ENCODE measurements at regions not wholly inside any gene's neighbourhood (a gene's known extent, or its start where the extent isn't known, plus 50 kb on each side); places are given as distances from the start of the nearest gene placed in this dataset.

- no peak for DNase-seq (ENCODE audit: low read depth in 2 of 2)
Measured at GRCh38 chr7:118298771-118299170, 74.3 kb downstream of the ANKRD7 start.

- no peak for DNase-seq (ENCODE audit: low read depth in 2 of 2)
Measured at GRCh38 chr7:118300177-118300576, 75.7 kb downstream of the ANKRD7 start.

GRCh38 chr7:118304100-118304499 is 79.6 kb downstream of the ANKRD7 start:
- no peak for DNase-seq (ENCODE audit: low read depth in 2 of 2)

- no peak for DNase-seq (ENCODE audit: low read depth in 2 of 2)
Measured at GRCh38 chr7:118305671-118306070, 81.2 kb downstream of the ANKRD7 start.

- DNase-seq (ENCODE audit: low read depth in 2 of 2): no peak
Measured at GRCh38 chr7:118306771-118307170, 82.3 kb downstream of the ANKRD7 start.

GRCh38 chr7:118311121-118311836 is 86.8 kb downstream of the ANKRD7 start:
- no peak for DNase-seq (ENCODE audit: low read depth in 2 of 2)

GRCh38 chr7:118312051-118312450 is 87.5 kb downstream of the ANKRD7 start:
- no peak for DNase-seq (ENCODE audit: low read depth in 2 of 2)

- no peak for DNase-seq (ENCODE audit: low read depth in 2 of 2)
Measured at GRCh38 chr7:118312966-118313365, 88.5 kb downstream of the ANKRD7 start.

GRCh38 chr7:118324790-118325449 is 100.4 kb downstream of the ANKRD7 start:
- DNase-seq (ENCODE audit: low read depth in 2 of 2): no peak

GRCh38 chr7:118325450-118325808 is 100.9 kb downstream of the ANKRD7 start:
- DNase-seq (ENCODE audit: low read depth in 2 of 2): no peak

- DNase-seq (ENCODE audit: low read depth in 2 of 2): no peak
Measured at GRCh38 chr7:118327174-118327573, 102.7 kb downstream of the ANKRD7 start.

GRCh38 chr7:118328505-118329211 is 104.2 kb downstream of the ANKRD7 start:
- DNase-seq (ENCODE audit: low read depth in 2 of 2): no peak

GRCh38 chr7:118330388-118330787 is 105.9 kb downstream of the ANKRD7 start:
- no peak for DNase-seq (ENCODE audit: low read depth in 2 of 2)

GRCh38 chr7:118346748-118347147 is 122.2 kb downstream of the ANKRD7 start:
- DNase-seq (ENCODE audit: low read depth in 2 of 2): no peak

- no peak for DNase-seq (ENCODE audit: low read depth in 2 of 2)
Measured at GRCh38 chr7:118349604-118350003, 125.1 kb downstream of the ANKRD7 start.

- no peak for DNase-seq (ENCODE audit: low read depth in 2 of 2)
Measured at GRCh38 chr7:118350260-118350659, 125.8 kb downstream of the ANKRD7 start.

- no peak for DNase-seq (ENCODE audit: low read depth in 2 of 2)
Measured at GRCh38 chr7:118352867-118353453, 128.5 kb downstream of the ANKRD7 start.

GRCh38 chr7:118366363-118366762 is 141.9 kb downstream of the ANKRD7 start:
- DNase-seq (ENCODE audit: low read depth in 2 of 2): no peak

- DNase-seq (ENCODE audit: low read depth in 2 of 2): no peak
Measured at GRCh38 chr7:118368958-118369357, 144.5 kb downstream of the ANKRD7 start.

GRCh38 chr7:118369987-118370386 is 145.5 kb downstream of the ANKRD7 start:
- DNase-seq (ENCODE audit: low read depth in 2 of 2): no peak

- DNase-seq (ENCODE audit: low read depth in 2 of 2): no peak
Measured at GRCh38 chr7:118372530-118372929, 148.0 kb downstream of the ANKRD7 start.

GRCh38 chr7:118389629-118390028 is 165.1 kb downstream of the ANKRD7 start:
- DNase-seq (ENCODE audit: low read depth in 2 of 2): no peak

GRCh38 chr7:118404211-118404610 is 179.7 kb downstream of the ANKRD7 start:
- no peak for DNase-seq (ENCODE audit: low read depth in 2 of 2)

Measured in stimulated activated CD4-positive, alpha-beta T cell treated with anti-CD3 and anti-CD28 coated beads, Interleukin-12 subunit alpha, Interleukin-12 subunit beta, amount 100 ng/mL, for 24 hours (primary cell).